GM18870 (cell line): ENCODE measurements at regions not wholly inside any gene's neighbourhood (a gene's known extent, or its start where the extent isn't known, plus 50 kb on each side); places are given as distances from the start of the nearest gene placed in this dataset.

Experiments used
- ATAC-seq: cut with Tn5 transposase; IDR thresholded peaks from one replicate; pipeline ENCODE4 v1.9.1; 2021; ENCODE audit warnings: moderate library complexity; ENCODE audit not compliant: unreplicated experiment

GRCh38 chr7:25653384-25653783 lies 425.1 kb upstream of the NPVF start:
- no peak for ATAC-seq

- ATAC-seq: no peak
Measured at GRCh38 chr7:25656071-25656470, 427.8 kb upstream of the NPVF start.

GRCh38 chr7:25656581-25657026 lies 428.3 kb upstream of the NPVF start:
- ATAC-seq: no peak

GRCh38 chr7:25658375-25658774 lies 430.1 kb upstream of the NPVF start:
- ATAC-seq: no peak

- no peak for ATAC-seq
Measured at GRCh38 chr7:25659841-25660240, 431.6 kb upstream of the NPVF start.

GRCh38 chr7:25662841-25663800 lies 434.8 kb upstream of the NPVF start:
- no peak for ATAC-seq

- ATAC-seq: no peak
Measured at GRCh38 chr7:25663877-25664276, 435.6 kb upstream of the NPVF start.

- no peak for ATAC-seq
Measured at GRCh38 chr7:25664593-25664992, 436.3 kb upstream of the NPVF start.

- ATAC-seq: no peak
Measured at GRCh38 chr7:25665374-25665773, 437.1 kb upstream of the NPVF start.

GRCh38 chr7:25665903-25666670 lies 437.8 kb upstream of the NPVF start:
- ATAC-seq: no peak

- ATAC-seq: no peak
Measured at GRCh38 chr7:25666671-25667060, 438.4 kb upstream of the NPVF start.

GRCh38 chr7:25669281-25669781 lies 441.0 kb upstream of the NPVF start:
- no peak for ATAC-seq

- no peak for ATAC-seq
Measured at GRCh38 chr7:25669961-25670841, 441.9 kb upstream of the NPVF start.

GRCh38 chr7:25671111-25671510 lies 442.8 kb upstream of the NPVF start:
- ATAC-seq: no peak

- ATAC-seq: no peak
Measured at GRCh38 chr7:25672496-25672895, 444.2 kb upstream of the NPVF start.

GRCh38 chr7:25675789-25676474 lies 447.6 kb upstream of the NPVF start:
- no peak for ATAC-seq

- no peak for ATAC-seq
Measured at GRCh38 chr7:25677595-25677994, 449.3 kb upstream of the NPVF start.

- ATAC-seq: no peak
Measured at GRCh38 chr7:25678215-25678614, 449.9 kb upstream of the NPVF start.

GRCh38 chr7:25680636-25681035 lies 452.4 kb upstream of the NPVF start:
- ATAC-seq: no peak

GRCh38 chr7:25684360-25684759 lies 456.1 kb upstream of the NPVF start:
- ATAC-seq: no peak
